NCI-H2029 treated with DMSO at 0.1 percent for 48 hours (cell line): ENCODE measurements at regions not wholly inside any gene's neighbourhood (a gene's known extent, or its start where the extent isn't known, plus 50 kb on each side); places are given as distances from the start of the nearest gene placed in this dataset.
"Not testable (repeated sequence)": the region's sequence is repeated elsewhere in the genome, so short reads cannot be mapped to it uniquely, and the experiment has no call there.

Experiments used
- DNase-seq: peaks from one replicate; lab custom pipeline; 2025; lab: John Stamatoyannopoulos, UW

DNA sequence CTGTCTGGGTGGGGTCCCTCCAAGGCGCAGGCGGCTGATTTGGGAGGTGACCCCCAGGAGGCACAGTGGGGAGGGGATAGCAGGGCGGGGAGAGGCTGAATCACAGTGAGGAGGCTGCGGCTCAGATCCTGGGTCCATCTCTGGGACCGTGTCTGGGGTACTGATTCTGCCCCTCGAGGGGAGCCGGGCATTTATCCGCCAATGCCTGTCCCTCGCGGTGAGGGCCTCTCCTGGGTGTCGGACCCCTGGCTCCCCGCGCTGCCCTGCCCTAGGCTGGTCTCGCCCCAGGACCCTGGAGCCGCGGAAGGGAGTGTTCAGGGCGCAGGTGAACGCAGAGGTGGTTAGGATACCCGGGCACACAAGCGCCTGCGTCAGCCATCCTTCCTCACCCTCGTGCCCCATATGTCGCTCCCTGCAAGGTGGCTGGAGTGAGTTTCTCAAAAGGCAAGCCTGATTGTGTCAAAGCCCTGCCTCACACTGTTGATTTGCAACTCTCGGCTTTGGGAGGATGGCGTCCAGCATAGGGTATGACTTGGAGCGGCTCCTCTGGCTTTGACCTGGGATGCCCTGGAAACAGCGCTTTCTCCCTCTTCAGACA lies 530.9 kb downstream of the PTPRU start:
- DNase-seq: no peak

DNA sequence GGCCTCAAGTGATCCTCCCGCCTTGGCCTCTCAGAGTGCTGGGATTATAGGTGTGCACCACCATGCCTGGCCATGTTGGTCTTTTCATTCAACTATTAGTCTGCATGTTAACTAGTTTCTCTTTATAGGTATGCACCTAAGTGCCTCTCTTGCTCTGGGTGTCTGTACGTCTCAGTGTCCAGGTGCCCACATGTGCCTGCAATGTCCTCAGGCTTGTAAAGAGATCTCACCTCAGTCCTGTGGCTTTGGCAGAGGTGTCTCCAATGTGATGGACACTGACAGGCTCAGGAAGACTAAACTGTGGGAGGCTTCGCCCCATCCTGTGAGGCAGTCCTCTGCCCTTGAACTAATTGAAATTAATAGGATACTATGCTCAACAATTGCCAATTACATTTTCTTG lies 526.3 kb downstream of the PTPRU start:
- DNase-seq: no peak

DNA sequence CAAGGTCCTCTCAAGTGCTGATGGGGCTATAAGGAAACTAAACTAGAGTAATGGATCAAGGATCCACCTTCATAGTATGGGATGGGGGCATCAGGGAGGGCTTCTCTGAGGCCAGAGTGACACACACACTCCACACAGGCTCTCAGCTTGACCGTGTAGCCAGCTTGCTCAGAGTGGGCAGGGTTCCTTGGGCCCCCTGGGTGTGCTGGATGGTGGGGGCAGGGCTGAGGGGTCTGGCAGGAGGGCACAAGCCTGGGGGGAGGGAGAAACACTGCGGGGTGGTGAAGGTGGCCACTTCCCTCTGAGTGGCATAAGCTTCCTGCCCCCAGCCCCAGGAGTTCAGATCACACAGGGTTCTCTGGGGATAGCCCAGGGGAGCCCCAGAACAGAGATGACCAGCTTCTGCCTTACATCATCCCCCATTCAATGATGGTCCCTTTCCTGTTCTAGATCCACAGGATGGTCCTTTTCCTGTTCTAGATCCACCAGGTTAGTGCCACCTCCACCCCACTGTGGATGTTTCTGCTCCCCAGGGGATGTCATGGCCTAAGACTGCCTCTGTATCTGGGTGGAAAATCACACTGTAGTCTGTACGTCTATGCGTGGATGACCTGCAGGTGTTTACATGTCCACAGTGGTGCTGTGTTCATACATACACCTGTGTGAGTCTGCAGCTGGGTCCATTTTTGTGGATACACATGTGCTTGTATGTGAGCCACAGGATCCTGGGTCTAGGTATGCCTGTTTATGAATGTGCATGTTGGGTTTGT lies 525.0 kb downstream of the PTPRU start:
- no peak for DNase-seq

DNA sequence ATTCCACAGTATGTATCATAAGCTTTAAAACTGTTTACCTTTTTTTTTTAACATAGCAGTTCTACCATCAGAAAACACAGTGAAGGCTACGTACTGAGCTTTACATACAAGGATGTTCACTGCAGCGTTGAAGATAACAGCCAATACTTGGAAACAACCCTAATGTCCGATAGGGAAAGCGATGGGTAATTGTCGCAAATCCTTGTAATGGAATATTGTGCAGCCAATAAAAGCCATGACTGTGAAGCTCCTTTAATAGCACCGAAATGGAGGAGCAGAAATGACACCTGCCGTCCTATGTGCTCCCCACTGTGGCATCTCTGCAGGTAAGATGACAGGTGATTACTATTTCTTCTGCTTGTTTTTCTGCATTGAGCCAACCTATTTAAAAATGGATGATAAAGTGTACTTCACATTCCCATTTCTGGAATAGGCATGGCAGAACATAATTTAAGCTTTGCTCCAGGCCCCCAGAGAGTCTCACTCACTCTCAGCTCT lies 523.8 kb downstream of the PTPRU start:
- no peak for DNase-seq

DNA sequence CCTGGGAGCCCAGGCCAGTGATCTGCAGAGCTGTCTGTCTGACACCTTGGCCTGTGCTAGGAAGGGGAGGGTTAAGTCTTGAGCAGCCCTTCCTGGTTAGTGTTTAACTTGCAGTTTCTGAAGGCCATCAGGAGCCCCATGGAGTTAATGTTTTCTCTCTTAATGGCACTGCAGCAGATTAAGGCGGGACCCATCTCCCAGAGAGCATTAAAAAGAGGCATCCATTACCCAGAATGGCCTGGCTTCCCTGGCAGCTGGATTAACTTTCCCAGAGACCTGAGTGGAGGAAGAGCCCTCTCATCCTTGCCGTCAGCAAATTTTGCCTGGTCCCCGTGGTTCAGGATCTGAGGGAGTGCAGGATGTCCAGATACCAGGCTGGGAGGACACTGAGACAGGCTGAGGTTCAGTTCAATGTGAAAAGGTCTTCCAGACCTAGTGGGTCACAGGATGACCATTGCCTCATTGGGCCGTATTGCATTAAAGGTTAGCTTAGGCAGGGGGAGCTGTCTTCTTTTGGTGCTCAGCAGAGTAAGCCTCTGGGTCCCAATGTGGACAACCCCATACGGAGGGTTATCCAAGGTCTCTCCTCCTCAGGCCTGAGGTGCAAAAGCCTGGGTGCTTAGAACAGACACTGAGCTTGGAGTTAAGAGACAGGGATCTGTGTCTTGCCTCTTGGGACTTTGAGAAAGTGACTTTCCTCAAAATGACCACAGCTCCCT lies 522.6 kb downstream of the PTPRU start:
- DNase-seq: no peak

DNA sequence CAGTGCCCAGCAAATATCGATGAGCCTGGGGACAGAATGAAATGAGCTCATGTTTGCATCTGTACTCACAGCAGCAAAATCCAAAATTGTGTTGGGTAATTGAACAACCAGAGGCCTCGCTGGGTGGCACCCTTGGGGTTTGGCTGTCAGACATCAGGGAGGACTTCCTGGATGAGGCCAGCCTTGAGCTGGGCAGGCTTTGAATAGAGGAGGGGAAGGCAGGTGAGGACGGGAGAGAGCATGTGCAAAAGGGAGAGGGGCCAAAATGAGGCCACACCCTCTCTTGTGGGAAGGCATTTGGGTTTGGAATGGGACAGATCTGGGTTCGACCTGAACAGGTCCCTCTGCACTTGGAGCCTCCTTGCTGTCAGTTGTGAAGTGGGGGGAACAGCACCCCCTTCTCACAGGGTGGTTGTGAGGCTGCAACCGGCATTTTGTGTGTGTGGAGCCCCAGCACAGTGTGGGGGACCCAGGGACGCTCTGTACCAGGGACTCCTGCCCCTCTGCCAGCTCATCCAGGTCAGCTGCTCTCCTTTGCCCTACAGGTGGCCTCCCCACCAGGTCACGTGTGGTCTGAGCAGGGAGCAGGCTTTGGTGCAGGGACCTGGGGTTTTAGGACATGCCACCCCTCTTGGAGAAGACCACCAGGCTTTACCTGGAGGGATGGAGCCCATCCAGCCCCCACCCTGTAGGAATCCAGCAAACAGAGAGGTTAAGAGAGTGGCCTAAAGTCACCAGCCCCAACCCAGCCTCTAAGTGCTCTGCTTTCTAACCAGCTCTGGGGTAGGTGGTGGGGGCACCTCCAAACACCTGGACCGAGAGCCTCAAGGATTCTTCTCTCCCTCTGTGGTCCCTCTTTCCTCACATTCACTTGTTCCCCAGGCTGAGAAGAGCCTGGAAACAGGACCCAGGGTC lies 521.8 kb downstream of the PTPRU start:
- DNase-seq: no peak

DNA sequence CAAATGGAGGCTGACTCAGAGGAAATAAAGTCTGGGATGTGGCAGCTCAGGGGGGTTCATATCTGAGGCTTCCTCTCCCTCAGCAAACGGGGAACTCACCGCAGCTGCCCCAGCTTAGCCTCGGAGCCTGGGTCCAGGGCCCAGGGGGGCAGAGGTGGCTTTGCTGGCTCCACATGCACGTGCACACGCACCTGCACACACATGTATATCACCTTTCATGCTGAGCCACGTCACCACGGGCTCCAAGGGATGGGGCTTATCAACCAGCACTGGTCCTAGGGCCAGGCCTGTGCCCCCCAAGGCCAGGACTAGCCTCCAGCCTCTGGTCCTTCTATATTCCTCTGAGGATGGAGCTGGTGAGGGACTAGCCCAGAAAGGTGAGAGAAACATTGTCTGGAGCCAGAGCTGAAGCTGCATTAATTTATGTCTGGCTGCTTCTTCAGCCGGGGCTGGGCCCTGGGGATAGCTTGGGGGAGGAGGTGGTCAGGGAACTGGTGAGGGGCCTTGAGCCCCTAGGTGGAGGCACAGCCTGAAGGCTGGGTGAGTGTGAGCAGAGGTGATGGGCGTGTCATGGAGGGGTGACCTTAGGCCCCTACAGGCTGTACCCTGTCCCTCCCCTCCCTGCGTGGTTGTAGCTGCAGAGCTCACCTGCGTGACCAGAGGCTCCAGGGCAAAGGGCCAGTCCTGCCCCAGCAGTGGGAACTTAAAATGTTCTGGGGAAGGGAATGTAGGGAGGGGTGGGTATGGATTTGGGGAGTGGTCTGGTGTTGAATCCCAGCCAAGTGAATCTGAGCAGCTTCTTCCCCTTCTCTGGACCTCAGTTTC lies 520.8 kb downstream of the PTPRU start:
- no peak for DNase-seq

DNA sequence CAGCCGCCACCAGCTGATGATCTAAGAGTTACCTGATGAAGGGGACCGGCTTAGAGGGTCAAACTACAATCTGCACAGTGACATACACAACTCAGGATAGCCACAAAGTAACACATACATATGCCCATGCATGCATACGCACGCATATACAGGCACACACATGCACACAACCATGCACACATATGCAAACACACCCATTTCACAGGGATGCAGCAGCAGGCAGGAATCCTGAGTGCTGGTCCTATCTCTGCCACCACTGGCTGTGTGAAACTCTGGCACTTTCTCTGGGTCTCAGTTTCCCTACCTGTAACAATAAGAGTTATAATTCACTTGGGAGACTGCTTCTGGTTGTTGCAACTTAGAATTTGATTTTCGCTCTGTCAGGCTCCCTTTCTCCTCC lies 520.2 kb downstream of the PTPRU start:
- DNase-seq: no peak

DNA sequence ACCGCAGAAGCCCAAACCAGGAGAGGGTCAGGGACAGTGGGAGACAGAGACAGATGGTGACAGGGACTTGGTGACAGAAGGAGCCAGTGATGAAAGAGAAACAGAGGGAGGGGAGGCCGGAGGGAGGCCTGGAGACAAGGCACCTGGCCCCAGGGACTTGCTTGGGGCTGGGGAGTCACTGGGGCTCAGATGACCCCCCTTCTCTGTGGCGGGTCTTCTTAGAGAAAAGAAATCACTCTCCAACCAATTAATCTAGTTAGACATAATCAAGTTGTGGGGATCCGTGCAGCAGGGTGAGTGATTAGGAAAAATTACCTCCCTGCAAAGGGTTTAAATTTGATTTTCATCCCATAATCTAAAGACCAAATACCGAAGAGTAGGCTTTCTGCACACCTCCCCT lies 519.8 kb downstream of the PTPRU start:
- DNase-seq: no peak

DNA sequence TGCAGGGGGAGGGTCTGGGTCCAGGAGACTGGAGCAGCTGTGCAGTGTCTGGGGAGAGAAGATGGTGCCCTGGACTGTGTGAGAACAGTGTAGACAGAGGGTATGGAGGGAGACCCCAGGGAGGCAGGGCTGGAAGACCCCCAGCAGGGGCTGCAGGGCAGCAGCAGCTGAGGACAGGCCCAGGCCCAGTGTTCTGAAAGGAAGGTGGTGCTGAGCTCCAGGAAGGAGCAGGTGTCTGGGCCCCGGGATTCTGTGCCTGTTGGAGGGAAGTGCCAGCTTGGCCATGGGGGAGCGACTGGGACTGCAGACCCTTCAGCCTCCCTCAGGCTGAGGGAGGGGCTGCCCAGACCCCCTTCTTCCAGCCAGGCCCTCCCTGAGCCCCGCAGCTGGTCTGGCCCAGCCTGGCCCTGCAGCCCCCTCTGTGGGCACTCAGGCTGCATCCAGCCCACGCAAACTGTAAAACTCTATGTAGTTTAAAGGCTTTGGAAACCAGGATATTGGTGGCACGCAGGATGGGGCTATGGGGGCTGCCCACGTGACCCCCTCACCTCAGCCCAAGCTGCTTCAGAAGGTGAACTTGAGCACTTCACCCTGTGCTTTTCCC lies 519.2 kb downstream of the PTPRU start:
- DNase-seq: not testable (repeated sequence)

DNA sequence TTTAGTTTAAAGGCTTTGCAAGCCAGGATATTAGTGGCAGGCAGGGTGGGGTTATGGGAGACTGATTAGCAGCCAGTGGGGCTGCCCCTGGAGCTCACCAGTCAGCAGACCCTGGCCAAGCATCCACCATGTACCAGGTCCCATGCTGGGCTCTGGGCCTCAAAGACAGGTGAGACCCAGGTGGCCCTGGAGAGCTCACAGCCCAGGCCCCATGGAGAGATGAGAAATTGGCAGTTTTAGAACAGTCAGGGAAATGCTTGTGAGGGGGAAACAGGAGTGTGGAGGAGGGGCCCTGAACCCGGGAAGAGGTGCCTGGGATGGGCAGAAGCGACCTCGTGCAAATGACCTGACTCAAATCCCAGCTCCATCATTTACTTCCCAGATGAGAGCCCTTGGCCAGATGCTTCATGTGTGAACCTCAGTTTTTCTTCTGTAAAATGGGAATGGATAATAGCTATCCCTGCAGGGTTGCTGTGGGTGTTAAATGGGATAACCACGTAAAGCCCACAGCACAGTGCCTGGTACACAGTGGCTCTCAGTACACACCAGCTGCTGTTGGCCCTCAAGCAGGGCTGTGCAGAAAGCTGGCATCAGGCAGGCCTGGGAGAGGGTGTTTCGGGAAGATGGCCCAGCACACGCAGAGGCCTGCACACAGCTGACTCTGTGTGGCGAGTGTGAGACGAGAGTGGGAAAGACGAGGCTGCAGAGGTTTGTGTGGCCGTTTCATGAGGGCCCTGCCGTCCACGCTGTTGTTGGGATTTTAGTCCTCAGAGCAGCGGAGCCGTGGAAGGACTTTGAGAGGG lies 518.5 kb downstream of the PTPRU start:
- DNase-seq: no peak

DNA sequence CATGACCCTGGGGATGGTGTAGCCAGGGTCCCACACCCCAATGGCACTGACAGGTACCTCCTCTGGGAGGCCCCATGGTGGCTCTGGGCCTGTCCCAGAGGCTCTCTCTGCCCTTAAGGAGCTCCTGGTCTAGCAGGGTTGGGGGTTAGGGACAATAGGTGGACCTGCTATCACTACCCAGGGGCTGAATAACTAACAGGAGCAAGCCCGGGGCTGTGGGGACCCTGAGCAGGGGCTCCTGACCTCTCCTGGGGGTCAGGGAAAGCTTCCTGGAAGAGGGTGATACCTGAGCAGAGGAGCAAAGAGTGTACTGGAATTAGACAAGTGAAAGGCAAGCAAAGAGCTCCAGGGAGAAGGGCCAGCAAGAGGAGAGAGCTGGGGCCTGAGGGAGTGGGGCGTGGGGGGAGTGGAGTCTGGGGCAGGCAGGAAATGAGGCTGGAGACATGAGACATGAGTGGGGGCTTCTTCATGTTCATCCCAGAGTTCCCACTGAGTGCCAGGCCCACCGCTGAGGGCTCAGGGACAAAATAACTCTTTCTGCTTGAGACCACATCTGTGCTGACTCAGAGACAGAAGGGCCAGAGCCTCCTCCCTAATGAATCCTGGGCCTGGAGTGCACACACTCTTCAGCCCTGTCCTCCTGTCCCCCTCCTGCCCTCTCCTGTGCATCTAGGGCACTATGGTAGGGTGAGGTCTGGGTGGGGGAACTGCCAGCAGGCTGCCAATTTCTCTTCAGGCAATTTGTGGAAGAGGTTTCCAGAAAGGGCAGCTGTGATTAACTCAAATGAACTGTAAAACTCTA lies 517.6 kb downstream of the PTPRU start:
- DNase-seq: no peak

DNA sequence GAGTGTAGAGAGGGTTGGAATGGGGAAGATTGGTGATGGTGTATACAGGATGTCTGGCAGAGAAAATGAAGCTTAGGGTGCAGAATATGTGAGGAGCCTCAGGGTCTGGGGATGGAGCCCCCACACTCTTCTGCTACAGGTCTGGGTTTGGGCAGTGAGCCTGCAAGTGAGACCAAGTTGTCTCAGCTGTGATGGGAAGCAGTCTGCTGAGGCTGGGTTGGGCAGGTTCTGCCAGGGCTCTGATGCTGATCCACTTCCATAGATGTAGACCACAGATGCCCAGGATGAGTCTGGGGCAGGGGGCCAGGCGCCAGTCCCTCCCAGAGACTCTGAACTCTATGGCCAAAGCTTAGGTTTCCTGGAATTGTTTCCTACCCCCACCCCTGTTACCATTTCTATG lies 516.9 kb downstream of the PTPRU start:
- DNase-seq: no peak

DNA sequence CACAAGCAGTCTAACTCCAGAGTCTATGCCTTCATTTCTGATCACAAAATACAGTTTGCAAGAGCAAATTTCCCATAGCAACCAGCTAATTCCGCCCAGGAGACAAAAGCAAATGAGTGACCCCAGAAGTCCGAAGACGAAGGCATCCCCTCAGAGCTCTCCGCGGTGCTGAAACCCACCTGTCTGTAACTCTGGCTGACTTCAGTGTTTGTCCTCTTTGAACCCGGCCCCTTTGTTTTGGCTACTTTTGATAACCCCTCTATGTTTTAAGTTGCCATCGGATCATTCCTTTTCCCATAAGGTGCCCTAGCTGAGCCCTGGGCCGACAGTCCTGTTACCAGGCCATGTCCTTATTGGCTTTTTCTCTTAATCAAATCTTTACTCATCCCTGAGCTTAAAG lies 515.8 kb downstream of the PTPRU start:
- DNase-seq: no peak

DNA sequence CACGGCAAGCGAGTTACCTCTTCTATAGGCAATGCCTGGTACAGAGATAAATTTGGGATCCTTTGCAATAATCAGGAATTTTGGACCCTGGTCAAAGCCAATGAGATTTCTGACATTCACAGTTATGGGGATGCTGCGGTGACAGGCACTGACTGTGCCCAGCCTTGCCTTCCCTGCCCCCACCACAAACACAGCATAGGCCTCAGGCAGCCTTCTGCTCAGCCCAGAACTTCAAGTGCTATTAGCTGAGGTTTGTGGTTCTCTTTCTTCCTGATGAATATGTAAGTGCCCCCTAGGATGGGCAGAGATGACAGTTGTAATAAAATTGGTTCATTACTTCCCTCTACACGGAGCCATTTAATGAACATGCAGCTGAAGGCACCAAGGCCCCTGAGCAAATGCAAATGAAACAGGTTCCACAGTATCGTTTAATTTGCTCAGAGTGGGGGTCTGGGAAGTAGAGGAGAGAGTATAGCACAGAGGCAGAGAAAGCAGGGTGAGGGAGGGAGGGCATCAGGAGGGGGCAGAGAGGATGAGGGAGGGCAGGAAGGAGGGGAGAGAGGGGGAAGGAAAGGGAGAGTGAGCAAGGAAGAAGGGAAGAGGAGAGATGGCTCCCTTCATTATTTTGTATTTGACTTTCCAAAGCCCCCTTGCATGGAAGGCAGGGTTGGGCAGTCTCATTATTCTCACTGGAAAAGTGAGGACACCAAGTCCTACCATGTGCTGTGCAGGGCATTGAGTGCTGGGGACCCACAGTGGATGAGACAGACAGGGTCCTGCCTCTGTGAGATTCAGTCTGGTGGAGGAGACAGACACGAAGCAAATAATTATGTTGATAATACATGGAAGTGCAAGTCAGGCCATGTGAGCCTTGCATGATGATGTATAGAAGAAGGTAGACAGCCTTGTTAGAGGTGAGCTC lies 513.0 kb downstream of the PTPRU start:
- no peak for DNase-seq

DNA sequence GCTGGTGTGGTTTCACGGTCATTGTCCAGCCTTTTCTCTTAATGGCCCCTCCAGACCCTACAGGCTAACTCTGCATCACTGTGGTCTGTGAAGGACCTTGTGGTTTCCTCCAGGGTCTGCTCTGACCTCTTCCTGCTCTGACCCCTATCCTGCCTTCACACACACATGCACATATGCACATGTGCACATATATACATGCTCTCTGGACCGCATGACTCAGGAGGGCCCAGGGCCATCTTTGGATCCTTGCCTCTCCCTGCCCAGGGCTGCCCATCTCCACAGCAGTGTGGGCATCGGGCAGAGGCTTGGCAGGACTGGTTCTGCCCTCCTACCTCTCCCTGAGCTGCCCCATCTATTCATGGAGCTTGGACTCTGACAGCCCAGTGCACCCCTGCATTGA lies 510.9 kb downstream of the PTPRU start:
- no peak for DNase-seq

DNA sequence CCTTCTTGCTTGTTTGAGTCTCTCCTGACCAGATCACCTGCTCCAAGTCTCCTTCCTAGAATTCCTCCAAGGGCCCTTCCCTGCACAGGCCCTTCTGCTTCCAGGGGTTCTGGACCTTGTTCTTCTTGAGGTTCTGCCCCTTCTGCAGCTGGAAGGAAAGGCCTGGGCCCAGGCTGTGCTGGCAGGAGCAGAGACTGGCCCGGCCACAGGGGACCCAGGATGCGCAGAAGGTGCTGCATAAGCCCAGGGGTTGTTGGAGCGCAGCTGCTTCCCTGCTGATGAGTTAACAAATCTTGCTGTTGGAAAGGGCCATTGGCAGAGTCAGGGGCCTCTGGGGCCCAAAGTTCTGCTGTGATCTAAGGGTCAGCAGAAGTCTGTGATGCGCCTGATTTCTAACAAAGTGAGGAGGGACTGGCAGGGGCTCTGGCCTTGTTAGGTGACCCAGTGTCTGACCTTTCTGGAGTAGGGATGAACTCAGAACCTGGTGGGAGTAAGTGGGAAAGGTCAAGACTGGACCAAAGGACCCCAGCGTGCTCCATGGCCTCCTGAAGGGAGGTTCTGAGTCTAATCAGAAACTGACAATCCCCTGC lies 509.8 kb downstream of the PTPRU start:
- DNase-seq: no peak
